Stimulated activated CD4-positive, alpha-beta T cell treated with anti-CD3 and anti-CD28 coated beads, Interleukin-1b, Interleukin-23, amount 100 ng/mL, for 1 hour (primary cell): ENCODE measurements at regions not wholly inside any gene's neighbourhood (a gene's known extent, or its start where the extent isn't known, plus 50 kb on each side); places are given as distances from the start of the nearest gene placed in this dataset.

Experiments used
- DNase-seq, 2 donors: peaks; one replicate each; pipeline ENCODE4 v3.0.0-alpha.2; 2020; ENCODE audit warnings: low read depth in 2 of 2

DNA sequence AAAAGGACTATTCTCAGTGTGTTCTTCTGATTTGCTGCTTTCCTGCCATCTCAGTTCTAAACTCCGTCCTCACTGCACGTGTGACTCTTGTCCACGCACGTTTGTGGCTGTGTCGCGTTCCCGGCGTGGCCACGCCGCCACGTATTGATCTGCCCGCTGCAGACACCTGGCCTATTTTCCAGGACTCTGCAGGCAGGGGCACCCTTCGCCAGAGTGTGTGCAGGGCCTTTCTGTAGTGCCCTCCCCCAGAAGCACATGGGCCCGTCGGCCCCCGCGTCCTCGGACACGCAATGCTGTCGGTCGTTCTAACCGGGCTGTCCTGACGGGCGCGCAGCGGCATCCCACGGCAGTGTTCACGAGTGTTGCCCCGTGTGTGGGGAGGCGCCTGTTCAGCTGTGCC lies 87.6 kb downstream of the YTHDF1 start:
- no peak for DNase-seq

DNA sequence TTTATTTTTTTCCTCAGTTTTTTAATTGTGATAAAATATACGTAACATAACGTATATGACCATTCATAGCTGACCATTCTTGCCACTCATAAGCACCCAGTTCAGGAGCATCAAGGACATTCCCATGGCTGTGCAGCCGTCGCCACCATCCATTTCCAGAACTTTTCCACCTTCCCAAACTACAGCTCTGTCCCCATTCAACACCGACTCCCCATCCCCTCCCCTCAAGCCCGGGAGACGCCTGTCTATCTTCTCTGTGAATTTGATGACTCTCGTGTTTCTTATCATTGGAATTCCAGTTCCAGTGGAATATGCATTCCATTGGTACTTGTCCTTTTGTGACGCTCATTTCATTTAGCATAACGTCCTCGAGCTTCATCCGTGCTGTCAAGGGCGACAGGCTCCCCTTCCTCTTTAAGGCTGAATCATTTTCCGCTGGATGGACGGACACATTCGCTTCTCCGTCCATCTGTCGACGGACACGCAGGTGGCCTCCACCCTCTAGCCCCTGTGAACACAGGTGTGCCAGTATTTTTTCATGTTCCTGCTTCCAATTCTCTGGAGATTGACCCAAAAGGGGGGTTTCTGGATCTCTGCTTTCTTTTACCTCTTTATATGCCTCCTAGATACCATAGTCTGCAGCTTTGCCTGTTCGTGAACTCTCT lies 88.1 kb downstream of the YTHDF1 start:
- no peak for DNase-seq

DNA sequence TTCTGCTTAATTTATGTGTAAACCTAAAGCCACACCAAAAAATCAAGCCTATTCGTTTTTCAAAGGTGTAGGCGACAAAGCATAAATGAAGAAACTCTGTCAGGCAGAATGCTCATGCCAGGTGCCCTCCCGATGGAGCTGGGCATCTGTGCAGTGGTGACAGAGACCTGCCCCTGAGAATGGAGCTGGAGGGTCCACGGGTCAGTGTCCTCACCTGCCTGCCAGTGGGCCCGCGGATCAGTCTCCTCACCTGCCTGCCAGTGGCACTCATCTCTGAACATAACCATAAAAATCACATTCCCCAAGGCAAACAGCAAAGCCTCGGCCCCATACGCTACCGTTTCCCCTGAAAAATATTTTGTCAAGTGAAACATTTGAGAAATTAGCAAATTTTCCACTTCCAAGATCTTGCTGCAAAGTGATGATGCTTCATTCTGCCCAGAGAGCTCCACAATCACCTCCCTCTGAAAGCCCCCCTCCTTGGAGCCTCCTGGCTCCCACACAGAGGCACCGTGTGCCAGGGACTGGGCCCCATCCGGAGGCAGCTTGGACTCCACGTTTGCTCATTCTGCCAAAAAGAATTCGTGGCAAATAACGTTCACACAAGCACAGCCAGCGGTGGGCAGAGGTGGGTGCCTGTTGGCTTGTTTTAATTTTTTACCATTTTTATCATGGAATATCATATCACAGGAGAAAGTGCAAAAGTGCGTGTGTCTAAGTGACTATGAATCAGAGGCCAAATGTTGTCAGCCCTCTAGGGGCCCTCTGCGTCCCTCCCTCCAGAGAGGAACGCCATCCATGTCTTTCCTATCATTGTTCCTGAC lies 88.8 kb downstream of the YTHDF1 start:
- DNase-seq: no peak

DNA sequence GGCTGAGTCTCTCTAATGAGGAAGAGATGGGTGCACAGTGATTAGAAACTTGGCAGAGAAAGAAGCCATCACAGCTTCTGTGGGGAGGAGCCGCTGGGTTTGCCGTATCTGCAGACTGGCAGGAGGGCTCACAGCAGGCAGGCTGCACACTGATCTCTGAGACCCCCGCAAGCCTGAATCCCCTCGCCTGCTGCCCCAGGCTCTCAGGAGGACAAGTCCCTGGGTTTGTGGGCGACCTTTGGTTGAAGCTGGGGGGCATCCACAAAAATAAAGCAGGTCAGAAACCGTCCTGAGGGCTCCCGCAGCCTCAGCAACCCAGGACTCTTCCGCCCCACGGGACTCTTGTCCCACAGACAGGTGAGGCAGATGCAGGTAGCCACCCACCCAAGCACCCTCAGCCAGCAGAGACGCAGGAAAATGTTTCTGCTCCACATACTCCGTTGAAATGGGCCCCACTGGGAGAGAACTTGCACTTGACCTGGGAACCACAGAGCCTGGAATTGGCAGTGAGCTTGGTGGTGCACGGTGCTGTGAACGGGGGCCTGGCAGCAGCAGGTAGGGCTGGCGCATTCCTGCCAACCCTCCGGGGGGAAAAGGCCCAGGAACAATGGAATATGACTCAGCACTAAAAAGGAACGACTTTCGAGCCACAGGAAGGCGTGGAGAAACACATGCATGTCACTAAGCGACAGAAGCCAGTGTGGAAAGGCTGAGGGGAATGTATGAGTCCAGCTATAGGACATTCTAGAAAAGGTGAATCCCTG lies 89.9 kb downstream of the YTHDF1 start:
- no peak for DNase-seq

DNA sequence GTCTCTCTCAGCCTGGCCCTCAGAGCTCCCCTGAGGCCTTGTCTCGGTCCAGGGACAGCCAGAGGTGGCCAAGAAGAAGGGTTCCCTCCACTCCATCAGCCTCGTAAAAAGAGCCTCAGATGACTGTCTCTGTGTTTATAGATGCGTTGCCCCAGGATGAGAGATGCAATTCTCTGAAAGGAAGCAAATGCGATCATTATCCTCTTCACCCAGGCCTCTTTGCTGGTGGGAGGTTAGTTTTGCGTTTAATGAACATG lies 90.4 kb downstream of the YTHDF1 start:
- no peak for DNase-seq

DNA sequence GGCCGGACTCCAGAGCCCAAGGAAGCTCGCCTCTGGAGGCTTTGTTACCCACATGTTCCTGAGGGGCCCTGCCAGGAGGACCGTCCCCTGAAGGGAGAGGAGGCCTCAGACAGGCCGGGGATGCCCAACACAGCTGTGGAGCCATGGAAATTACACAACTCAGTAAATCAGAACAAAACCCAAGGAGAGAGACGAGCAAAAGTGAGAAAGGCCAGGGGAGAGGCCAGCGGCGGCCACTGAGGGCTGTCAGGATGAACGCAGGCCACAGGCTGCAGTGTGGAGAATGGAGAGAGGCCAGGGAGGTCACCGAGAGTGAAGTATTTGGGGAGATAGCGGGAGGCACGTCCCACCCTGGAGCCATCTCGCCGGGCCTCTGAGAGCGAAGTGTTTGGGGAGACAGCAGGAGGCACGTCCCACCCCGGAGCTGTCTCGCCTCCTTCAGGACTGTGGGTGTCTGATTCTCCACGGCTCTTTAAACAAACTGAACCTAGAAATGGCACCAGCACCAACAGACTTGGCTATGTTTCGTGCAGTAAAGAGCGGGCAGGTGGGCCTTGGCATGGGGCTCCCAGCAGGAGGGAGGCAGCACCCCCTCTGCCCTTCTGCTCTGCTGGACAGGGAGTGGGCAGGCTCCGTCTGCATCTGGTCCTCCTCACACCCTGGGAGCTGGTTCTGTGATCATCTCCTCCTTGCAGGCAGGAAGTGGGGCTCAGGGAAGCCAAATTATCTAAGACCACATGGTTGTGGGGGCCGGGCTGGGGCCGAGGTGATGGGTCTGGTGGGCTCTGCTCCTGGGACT lies 91.0 kb downstream of the YTHDF1 start:
- DNase-seq: no peak

DNA sequence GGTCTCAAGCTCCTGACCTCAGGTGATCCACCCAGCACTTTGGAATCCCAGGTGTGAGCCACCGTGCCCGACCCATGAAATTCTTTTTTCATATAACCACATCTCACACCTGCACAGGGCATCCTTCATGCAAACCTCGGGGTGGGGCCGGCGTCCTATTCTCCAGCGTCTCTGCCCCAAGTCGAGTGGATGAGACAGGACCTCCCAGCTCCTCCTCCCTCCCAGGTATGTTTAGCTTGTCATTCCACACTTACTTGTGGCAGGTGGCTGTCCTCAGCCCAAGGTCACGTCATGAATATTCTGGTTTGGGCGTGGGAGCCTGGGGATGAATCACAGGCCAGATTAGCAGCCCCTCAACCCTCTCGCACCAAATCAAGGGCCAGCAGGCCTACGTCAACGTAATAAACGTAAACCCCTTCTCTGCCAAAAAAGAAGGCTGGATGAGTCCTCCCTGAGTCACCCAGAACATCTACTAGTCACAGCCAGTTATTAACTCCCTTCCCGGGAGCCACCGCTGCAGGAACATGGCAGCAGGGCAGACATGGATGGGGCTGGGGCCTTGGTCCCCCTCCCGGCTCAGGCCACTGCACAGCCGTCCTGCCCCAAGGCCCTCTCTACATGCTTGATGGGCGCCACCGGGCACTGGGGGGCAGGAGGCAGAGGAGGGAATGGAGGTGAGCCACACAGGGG lies 91.7 kb downstream of the YTHDF1 start:
- DNase-seq: no peak

DNA sequence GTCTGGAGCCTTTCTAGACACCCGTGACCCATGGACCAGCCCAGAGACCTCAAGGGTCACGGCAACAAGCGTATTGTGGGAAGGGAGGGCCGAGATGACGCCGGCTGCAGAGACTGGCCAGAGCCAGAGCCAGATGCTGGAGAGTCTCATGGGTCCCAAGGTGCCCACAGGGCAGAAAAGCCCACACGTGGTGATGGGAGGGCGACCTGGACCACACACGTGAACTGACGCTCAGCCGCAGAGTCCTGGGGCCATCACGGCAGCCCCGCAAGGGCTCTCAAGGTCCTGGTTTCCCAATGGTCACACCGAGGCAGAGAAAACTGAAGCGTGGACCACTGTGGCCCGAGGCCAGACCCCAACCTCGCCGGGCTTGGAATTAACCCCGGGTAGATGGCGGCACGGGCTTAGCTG lies 92.6 kb downstream of the YTHDF1 start:
- DNase-seq: no peak

DNA sequence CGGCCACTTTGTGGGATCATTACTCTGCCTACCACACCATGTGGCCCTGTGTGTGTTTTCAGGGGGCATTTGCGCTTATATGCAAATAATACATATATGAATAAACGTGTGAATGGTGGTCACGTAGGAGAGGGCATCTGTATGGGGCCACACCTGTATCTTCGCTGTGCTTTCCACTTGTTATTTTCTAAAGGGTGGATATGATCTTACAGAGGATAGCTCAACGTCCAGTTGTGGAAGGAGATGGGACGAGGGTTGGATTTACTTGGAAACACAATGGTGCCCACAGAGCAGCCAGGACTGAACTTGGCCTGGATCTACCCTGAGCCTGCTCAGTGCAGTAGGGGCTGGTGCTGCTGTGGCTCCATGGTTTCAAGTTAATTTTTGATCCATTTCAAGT lies 93.3 kb downstream of the YTHDF1 start:
- no peak for DNase-seq

DNA sequence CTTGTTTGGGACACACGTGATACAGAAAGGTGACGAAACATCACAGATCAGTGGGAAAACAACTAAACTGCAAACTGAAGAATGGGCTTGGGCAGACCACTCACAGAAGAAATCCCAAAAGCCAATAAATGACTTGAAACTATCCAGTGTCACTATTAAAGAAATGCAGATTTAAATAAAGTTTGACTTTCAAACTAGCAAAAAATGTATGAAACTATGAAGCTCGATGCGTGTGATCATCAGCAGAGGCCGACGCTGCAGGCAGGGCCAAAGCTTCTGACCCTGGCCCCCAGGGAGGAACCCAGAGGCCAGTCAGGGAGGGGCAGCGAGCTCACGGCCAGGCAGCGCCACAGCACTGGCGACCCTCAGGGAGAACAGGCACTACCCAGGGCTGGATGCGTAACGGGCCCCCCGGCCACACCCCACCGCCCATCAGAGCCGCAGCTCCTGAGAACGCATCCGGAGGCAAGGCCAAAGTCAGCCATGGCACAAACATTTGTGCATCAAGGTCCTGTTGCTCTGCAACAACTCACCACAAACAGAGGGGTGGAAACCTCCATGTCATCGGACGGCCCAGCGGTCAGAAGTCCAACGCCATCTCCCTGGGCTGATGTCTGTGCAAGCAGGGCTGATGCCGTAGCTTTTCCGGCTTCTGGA lies 94.1 kb downstream of the YTHDF1 start:
- DNase-seq: no peak

DNA sequence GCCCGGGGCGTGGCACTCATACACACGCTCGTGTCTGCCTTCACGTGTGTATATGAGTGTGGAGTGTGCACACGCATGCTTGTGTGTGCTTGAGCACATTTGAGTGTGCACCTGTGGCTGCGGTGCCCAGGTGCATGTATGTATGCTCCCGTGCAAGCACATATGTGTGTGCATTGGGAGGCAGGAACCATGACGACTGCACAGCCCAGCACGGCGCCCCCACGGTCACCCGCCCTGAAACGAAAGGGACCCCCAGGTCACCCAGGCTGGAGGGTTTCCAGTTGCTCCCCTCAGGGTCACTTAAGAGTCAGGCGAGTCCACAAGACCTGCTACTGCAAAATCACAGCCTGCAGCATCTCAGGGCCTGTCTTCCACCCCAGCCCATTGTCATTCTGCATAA lies 94.7 kb downstream of the YTHDF1 start:
- no peak for DNase-seq

DNA sequence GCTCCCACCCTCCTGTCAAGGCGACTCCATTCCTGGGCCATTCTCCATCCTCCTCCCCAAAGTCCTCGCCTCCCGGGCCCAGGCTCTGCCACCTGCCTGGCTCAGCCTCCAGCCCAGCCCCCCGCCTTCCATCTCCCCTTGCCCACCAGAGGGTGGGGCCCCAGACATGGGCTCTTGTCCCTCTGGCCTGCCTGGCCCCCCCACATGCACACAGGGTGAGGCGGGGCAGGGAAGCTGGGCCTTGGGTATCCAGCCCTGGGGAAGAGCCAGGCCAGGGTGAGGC lies 95.2 kb downstream of the YTHDF1 start:
- no peak for DNase-seq

DNA sequence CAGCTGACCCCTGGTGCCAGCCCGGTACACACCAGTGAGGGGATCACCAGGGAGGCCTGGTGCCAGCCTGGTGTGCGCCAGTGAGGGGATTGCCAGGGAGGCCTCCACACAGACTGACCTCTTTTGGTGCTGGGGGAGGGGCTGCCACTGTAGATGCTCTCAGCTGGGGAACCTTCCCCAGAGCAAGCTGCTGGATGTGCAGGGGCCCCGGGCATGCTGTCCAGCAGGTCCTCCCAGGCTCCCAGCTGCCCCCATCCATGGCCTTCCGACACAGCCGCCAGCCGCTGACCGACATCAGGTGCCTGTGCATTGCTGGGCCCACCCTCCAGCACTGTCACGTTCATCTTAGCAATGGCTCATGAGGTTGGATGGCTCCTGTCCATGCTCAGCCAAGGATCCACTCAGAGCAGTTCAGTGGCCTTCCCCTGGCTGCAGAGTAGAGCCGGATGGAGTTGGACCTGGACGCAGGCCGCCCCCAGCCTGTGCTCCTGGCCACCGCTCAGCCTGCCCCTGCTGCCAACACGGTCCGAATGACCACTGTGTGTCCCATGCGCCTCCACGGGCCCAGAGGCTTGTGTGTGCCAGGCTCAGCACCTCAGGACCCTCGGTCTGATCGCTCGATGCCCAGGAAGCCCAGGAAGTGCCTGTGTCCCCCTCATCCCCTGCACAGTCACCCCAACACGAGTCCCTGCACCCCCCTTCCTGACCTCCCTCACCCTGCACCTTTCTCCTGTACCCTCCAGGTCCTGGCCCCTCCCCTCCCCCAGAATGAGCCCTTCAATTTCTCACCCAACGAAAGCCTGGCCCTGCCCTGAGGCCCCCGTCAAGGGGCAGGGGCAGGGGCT lies 95.7 kb downstream of the YTHDF1 start:
- no peak for DNase-seq

DNA sequence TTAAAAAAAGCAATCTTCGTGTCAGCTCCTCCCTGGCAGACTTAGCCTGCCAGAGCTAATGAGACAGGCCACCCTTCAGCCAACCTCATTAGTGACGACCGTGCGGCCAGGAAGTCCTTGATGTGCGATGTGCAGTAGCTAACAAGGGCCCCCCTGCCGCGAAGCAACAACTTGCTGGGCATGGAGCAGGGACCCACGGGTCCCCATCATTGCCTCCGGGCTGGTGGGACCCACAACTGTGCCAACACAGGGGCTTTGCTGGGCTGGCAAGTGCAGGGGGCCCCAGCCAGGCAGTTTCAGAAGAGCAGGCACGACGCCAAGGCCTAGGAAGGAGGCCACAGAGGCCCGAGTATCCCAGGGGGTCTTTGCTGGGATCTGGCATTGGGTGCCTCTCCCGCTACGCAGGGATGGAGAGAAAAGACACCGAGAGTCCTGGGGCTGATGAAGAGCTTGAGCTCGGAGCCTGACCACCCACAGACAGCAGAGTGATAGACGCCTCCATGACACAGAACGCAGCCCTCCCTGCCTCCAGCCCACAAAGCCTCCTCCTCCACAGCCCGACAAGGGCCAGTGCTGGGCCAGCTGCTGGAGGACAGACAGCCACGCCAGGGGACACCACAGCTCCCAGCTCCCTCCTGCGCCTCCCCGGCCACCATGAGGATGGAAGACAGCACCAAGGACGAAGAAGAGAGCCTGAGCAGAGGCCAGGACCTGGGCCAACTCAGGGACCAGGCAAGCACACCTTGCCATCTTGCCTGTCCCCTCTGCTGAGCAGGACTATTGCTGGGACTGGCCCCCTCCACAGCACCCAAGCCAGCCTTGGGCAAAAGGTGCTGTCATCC lies 96.6 kb downstream of the YTHDF1 start:
- DNase-seq: no peak

DNA sequence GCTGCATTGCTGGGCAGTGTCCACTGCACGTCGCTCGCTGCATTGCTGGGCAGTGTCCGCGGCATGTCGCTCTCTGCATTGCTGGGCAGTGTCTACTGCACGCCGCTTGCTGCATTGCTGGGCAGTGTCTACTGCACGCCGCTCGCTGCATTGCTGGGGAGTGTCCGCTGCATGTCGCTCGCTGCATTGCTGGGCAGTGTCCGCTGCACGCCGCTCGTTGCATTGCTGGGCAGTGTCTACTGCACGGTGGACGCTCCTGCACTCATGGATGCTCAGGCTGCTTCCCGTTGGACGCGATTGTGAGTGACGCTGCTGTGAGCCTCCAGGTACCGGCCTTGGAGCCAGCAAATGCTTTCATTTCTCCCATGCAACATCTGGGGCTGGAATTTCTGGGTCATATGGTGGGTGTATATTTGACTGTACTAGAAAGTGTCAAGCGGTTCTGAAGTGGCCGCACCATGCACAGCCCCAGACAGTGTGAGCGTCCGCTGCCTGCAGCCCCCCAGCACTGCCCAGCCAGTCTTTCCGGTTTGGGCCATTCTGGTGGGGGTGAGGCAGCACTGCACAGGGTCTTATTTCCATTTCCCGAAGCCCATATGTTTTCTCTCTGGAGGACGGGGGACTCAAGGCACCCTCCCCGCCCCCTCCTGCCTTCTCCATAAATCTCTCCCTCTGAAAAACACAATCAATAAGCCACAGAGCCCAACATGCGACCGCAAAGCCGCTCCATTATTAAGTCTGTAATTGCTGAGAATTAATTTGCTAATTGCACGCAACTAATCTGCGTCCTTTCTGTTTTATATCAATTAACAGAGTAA lies 97.4 kb downstream of the YTHDF1 start:
- no peak for DNase-seq

DNA sequence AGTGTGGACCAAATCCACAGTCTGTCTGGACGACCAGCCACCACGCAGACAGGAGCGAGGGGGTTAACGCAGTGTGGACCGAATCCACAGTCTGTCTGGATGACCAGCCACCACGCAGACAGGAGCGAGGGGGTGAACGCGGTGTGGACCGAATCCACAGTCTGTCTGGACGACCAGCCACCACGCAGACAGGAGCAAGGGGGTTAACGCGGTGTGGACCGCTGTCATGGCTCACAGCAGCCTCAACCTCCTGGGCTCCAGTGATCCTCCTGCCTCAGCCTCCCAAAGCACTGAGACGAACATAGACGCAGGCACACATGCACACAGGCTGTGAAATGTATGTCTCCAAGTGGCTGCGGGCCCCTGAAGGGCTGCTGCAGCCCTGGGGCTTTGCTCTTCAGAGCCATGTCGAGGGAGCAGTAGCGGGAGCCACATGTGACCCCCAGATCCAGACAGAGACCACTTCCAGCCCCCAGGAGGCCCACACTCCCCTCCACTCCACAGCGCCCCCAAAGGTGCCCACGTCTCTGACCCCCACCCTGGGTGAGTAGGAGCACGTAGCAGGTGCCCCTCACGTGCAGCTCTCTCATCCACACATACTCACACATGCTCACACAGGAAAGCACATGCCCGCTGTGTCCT lies 98.1 kb downstream of the YTHDF1 start:
- no peak for DNase-seq

DNA sequence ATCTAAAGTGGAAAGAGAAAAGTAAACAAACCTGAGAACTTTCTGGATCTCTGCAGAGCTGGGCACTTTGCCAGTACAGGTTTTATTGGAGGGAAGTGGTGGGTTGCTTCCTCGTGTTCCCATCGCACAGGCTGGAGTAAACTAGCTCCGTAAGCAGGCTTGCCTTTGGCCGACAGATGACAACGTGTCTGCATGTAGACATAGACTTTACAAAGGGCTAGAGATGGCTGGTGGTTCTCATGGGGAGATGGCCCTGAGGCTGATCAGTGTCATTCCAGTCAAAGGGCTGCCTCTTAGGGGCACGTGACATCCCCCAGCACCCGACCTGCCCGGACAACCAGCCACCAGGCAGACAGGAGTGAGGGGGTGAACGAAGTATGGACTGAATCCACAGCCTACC lies 98.8 kb downstream of the YTHDF1 start:
- DNase-seq: no peak
